ENCODE measurements at regions not wholly inside any gene's neighbourhood (a gene's known extent, or its start where the extent isn't known, plus 50 kb on each side); places are given as distances from the start of the nearest gene placed in this dataset.

DNA sequence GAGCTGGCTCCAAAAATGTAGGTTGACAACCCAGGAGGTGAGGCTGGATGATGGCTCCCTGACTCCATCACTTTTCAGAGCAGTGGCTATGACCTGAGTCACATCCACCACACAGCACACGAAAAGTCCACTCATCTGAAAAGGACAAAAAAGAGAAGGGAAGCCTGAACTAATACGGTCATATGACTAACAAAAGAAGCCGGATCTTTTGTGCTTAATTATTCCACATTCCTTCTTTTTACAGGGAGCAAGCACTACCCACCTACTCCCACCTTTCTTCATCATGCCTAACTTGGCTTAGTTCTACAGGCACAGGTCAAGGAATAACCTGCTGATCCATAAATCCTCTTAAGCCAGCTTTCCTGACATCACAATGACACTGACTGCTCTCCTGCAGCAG lies 601.3 kb upstream of the MIR17HG start:
- peaks cover 27 to 41% of the 10 kb centered on the region in 2 donors for H3K9me3 Mint-ChIP-seq
- ATAC-seq: no peak
- no peak overlapping the region for H3K27ac Mint-ChIP-seq

DNA sequence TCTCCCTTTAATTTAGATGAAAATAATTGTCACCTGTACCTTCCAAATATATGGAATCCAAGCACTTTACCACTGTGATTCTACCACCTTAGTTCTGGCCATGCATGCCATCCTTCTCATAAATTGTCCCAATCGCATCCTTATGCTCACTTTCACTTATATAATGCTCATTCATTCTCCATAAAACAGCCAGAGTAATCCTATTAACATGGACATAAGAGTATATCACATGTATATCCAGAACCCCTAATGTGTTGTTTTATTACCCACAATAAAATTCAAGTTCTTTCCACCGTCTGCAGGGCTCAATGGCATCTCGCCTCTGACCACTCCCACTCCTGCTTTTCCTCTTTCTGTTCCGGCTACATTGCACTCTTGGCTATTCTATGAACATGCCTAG lies 597.5 kb upstream of the MIR17HG start:
- DNase-seq (ENCODE audit: low spot score in 2 of 2) (no peak), ATAC-seq (no peak)
- H3K9me3 Mint-ChIP-seq: peaks cover 12 to 26% of the 10 kb centered on the region in 2 donors
- H3K36me3 Mint-ChIP-seq: no peaks in the 10 kb centered on the region
- no peak overlapping the region for H3K27ac Mint-ChIP-seq

More for the DNA sequence above, 601.3 kb upstream of the MIR17HG start:
- DNase-seq (ENCODE audit: low spot score in 2 of 2): no peak
- no peaks in the 10 kb centered on the region for H3K36me3 Mint-ChIP-seq

DNA sequence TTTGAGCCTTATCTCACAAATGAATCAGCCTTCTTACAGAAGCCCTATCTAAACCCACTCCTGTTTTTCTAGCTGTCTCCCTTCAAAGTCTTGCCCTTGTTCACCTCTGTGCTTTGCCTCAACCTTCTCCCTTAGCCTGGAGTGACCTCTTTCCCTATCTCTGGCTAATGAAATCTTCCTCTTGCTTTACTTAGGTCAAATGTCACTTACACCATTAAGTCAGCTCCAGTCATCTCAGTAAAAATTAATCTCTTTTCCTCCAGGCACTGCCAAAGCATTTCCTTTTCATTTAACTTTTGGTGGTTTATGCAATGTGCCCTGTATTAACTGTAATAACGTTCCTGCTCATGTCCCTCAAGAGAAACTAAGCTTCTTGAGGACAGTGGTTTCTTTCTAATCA lies 596.5 kb upstream of the MIR17HG start:
- Mint-ChIP-seq H3K27ac (no peak overlapping the region), H3K36me3 (no peaks in the 10 kb centered on the region), H3K9me3 (peaks cover 12 to 27% of the 10 kb centered on the region in 2 donors)
- DNase-seq (ENCODE audit: low spot score in 2 of 2) (no peak), ATAC-seq (no peak)

DNA sequence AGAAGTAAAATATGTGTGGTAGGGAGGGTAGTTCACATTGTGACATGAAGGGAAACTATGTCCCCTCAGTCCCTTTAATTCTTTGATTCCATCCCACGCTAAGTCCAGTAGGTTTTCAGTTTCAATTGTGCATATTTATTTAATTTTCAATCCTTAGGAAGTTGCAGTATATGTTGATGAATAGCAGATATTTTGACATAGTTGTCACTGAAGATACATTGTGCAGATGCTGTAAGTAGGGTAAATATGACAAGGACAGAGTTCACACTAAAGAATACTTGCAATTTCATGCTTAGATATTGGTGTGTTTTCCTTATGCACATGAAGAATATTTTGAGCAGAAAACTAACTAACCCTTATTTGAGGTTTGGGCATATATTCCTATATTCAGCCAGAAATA lies 595.4 kb upstream of the MIR17HG start:
- H3K9me3 Mint-ChIP-seq: peaks cover 8 to 27% of the 10 kb centered on the region in 2 donors
- no peak overlapping the region for H3K27ac Mint-ChIP-seq
- DNase-seq (ENCODE audit: low spot score in 2 of 2) (no peak), ATAC-seq (no peak)
- no peaks in the 10 kb centered on the region for H3K36me3 Mint-ChIP-seq

DNA sequence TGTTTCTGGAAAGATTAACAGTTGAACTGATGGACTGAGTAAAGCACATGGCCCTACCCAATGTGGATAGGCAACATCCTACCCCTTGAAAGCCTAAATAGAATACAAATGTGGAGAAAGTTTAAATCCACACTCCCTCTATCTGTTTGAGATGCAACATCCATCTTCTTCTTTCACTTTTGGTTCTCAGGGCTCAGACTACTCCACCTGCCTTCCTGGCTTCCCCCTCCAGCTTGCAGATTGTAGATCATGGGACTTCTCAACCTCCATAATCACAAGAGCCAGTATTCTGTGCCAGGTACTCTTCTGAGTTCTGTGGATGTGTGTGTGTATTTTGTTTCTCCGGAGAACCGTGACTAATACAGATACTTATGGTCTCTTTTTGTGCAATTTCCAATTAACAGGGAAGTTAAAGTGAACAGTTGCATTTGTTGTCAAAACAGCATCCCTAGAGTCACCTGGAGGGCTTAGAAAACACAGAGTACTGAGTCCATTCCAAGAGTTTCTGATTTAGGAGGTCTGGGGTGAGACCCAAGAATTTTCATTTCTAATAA lies 590.3 kb upstream of the MIR17HG start:
- Mint-ChIP-seq H3K36me3 (no peaks in the 10 kb centered on the region), H3K27ac (no peak overlapping the region), H3K9me3 (peaks cover 0 to 5% of the 10 kb centered on the region in 2 donors)
- ATAC-seq: no peak
- DNase-seq (ENCODE audit: low spot score in 2 of 2): no peak

DNA sequence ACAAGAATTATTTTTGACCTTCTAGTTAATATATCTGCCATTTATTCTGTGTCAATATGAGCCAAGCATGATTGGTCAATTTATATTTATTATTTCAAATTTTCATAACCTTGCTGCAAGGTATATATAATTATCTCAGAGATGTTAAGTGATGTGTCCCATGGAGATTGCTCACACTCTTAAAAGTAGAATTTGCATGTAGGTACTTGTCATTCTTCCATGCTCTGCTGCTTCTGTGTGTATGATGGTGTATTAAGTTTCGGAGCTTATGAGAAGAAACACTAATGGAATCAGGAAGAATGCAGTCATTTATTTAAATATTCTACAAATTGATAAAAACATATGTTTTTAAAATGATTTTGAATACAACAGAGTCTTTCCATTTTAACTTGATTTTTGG lies 586.8 kb upstream of the MIR17HG start:
- no peak for ATAC-seq
- DNase-seq (ENCODE audit: low spot score in 2 of 2): no peak
- Mint-ChIP-seq H3K27ac (no peak overlapping the region), H3K36me3 (no peaks in the 10 kb centered on the region), H3K9me3 (peaks cover 0 to 12% of the 10 kb centered on the region in 2 donors)

DNA sequence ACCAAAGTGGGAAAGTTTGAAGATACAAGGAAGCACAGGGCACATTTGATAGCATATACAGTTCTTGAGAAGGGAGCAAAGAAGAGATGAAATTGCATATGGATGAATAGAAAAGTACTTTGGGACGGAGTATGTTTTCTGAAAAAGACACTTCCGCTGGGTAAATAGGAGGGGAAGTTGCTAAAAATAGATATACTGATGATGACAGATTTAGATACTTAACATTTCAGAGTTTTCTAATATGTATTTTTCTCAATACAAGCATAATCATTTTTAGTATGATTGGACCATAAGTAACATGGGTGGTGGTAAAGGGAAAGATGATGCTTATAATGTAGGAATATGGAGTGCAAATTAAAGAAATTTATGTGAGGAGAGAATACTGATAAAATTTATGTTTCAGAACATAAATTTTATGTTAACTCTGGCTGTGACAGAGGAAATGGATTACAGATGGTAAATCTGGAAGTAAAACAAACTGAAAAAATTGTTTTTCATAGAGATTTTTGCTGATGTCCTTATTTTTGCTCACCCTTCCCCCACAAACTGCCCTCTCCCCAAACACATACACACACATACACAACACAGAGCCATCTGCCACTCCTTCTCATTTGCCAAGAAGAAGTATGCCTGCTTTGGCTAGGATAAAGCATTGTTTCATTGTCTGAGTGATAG lies 583.9 kb upstream of the MIR17HG start:
- H3K9me3 Mint-ChIP-seq: peaks cover 0 to 12% of the 10 kb centered on the region in 2 donors
- H3K36me3 Mint-ChIP-seq: no peaks in the 10 kb centered on the region
- H3K27ac Mint-ChIP-seq: no peak overlapping the region
- no peak for ATAC-seq
- DNase-seq (ENCODE audit: low spot score in 2 of 2): no peak

DNA sequence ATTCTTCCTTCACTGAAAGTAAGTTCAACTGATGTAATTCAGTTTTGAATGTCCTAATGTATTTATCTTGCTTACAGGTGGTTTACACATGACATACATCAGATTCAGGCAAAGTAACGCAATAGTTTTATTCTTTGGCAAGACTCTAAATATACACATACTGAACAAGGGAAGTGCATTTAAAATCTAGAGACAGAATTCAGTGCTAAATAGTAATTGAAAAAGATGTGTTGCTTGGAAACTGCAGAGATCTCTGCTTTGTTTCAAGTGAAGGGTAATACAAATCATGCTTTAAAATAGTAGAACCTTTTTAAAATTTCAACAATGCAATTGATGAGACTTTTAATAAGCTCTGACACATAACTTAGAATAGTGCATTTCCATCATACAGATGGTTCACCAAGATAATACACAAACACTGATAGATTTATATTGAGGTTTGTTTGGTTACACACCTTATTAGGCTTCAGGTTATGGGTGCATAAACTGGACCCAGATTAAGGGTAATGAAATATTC lies 581.0 kb upstream of the MIR17HG start:
- DNase-seq (ENCODE audit: low spot score in 2 of 2): no peak
- Mint-ChIP-seq H3K36me3 (no peaks in the 10 kb centered on the region), H3K27ac (no peak overlapping the region), H3K9me3 (peaks cover 5 to 20% of the 10 kb centered on the region in 2 donors)
- ATAC-seq: no peak

DNA sequence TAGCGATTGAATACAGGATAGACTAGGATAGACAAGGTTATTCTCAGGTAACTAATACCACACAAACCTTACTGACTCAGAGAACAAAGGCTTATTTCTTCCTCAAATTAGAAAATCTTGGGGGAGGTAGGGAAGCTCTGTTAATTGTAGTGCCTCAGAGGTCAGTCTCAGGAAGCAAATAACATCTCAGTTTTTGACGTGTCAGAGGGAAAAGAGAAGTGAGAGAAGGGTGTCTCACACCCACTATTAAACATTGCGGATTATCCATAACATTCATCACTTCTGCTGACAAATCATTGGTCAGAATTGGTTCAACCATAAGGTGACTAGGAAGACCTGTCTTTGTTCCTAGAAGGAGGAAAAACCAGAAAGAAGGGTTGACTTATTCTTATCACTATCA lies 579.4 kb upstream of the MIR17HG start:
- Mint-ChIP-seq H3K27ac (no peak overlapping the region), H3K9me3 (peaks cover 5 to 16% of the 10 kb centered on the region in 2 donors), H3K36me3 (no peaks in the 10 kb centered on the region)
- ATAC-seq: no peak
- DNase-seq (ENCODE audit: low spot score in 2 of 2): no peak

DNA sequence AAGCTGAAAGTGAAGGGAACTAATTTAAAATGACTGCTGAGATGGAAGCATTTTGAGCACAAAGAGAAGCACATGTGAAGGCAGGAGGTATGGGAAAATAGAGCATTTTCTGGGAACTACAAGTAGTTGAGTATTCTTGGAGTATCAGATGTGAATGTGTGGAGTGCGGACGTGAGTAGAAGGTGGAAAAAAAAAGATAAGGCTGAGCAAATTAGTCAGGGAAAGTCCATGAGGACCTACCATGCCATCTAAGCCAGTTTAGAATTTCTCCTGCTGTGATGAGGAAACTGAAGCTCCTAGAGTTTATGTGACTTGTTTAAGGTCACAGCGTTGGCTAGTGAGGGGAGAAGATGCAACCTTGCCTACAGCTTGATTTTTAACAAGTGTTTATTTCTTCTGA lies 578.1 kb upstream of the MIR17HG start:
- H3K36me3 Mint-ChIP-seq: no peaks in the 10 kb centered on the region
- H3K9me3 Mint-ChIP-seq: peaks cover 9 to 15% of the 10 kb centered on the region in 2 donors
- no peak for DNase-seq (ENCODE audit: low spot score in 2 of 2)
- no peak for ATAC-seq
- H3K27ac Mint-ChIP-seq: no peak overlapping the region

DNA sequence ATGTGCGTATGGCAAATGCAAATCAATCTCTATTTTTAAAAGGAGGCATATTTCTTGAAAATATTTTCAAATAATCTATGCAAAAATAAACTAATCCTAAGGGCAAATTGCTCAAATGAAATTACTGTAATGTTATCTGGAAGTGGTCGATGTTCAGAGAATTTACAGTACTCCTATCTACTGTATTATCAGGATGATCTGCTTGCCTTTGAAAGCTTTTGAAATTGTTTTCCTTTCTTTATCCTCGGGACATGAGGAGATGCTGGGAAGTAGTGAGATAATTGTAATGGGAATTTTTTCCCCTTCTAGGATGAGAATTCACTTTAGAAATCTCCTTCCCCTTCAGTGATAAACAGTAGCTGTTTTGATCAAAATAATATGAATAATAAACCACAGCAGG lies 577.2 kb upstream of the MIR17HG start:
- H3K27ac Mint-ChIP-seq: no peak overlapping the region
- no peaks in the 10 kb centered on the region for H3K36me3 Mint-ChIP-seq
- DNase-seq (ENCODE audit: low spot score in 2 of 2) (no peak), ATAC-seq (no peak)
- peaks cover 9 to 18% of the 10 kb centered on the region in 2 donors for H3K9me3 Mint-ChIP-seq

DNA sequence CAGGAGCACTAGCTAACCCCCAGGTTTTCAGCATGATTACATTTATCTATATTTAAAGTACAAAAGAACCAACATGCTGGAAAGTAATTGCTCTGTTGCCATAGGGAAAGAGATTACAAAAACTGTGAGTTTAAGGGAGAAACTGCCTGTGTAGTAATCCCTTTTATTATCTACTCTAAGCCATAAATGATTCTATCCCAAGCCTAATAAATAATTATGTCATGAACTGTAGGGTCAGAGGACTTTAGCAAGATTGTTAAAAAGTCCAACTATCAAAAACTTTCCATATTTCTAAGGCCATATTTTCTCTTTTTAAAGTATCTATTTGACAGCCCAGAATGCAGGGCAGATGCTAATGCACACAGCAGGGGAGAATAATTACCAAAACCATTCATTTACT lies 573.8 kb upstream of the MIR17HG start:
- ATAC-seq (no peak), DNase-seq (ENCODE audit: low spot score in 2 of 2) (no peak)
- Mint-ChIP-seq H3K9me3 (peaks cover 9 to 17% of the 10 kb centered on the region in 2 donors), H3K27ac (no peak overlapping the region), H3K36me3 (peaks cover 0 to 4% of the 10 kb centered on the region in 2 donors)

DNA sequence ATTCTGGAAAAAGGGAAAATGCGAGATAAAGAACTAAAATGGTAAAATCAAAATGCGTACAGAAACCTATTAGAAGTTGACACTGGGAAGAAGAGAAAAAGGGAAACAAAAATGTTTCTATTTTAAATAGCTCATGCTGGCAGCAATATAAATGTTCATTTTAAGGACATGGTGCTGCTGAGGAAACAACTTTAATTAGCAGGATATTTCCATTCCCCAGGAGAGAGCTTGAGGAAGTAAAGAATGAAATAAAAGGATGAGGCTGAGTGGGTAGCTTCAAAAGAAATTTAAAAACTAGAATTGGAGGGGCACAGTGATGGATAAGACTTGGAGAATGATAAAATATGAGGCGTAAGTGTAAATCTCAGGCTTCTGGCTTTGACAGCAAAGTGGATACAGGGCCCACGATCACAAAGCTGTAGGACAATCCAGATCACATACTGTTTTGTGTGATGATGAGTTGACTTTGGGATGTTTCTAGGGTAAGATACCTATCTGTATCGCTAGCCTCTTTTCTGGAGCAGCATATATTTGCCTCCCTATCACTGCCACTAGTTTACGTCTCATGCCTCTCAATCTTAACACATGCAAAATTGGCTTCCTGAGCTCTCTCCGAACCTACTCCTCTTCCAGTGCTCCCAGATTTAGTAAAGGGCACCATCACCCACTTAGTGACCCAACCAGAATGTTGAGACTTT lies 571.3 kb upstream of the MIR17HG start:
- Mint-ChIP-seq H3K36me3 (peaks cover 0 to 4% of the 10 kb centered on the region in 2 donors), H3K9me3 (peaks cover 4 to 10% of the 10 kb centered on the region in 2 donors), H3K27ac (no peak overlapping the region)
- DNase-seq (ENCODE audit: low spot score in 2 of 2): no peak
- no peak for ATAC-seq

DNA sequence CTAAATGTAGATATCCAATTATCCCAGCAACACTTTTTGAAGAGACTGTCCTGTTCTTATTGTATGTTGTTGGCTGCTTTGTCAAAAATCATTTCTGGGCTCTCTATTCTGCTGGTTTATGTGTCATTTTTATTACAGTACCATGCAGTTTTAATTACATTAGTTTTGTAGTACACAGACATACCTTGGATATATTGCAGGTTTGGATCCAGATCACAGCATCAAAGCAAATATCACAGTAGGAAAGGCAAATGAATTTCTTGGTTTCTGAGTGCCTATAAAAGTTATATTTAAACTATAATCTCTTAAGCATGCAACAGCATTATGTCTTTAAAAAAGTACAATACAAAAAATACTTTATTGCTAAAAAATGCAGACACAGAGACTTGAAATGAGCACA lies 564.2 kb upstream of the MIR17HG start:
- Mint-ChIP-seq H3K36me3 (no peaks in the 10 kb centered on the region), H3K27ac (no peak overlapping the region), H3K9me3 (no peaks in the 10 kb centered on the region)
- ATAC-seq: no peak
- no peak for DNase-seq (ENCODE audit: low spot score in 2 of 2)

DNA sequence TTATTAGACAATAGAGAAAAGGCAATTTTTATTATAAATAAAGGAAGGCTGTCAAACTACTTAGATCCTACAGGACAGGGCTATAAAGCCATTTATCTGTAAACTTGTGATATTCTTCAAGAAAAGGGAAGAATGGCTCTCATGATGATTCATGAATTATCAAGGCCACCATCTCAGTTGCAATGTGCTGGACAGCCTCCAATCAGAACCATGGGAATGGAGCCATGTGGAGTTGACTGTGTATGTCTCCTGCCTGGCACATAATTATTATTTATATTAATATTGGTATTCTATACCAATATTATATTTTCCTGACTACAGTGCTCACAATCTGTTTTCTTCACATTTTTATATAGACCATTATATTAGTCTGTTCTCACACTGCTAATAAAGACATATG lies 560.5 kb upstream of the MIR17HG start:
- no peak overlapping the region for H3K27ac Mint-ChIP-seq
- DNase-seq (ENCODE audit: low spot score in 2 of 2): no peak
- H3K9me3 Mint-ChIP-seq: no peaks in the 10 kb centered on the region
- H3K36me3 Mint-ChIP-seq: no peaks in the 10 kb centered on the region
- ATAC-seq: no peak

DNA sequence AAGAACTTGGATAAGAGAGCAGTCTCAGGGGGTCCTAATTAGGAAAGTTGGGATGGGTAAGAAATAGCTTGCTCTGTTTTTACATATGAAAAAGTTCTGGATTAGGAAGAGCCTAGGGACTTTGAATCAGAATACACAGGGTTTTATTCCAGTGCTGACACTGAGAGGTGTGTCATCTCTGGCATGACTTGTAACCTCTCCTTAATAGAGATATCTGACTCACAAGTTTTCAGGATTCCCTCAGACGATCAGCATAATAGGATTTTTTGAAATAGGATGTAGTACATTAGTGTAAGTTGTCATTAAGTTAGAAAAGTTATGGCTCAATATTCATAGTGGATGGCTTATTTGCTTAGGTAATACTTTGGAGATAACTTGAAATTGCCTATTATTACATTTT lies 555.2 kb upstream of the MIR17HG start:
- no peaks in the 10 kb centered on the region for H3K36me3 Mint-ChIP-seq
- ATAC-seq (no peak), DNase-seq (ENCODE audit: low spot score in 2 of 2) (no peak)
- H3K27ac Mint-ChIP-seq: no peak overlapping the region
- peaks cover 4 to 6% of the 10 kb centered on the region in 2 donors for H3K9me3 Mint-ChIP-seq

DNA sequence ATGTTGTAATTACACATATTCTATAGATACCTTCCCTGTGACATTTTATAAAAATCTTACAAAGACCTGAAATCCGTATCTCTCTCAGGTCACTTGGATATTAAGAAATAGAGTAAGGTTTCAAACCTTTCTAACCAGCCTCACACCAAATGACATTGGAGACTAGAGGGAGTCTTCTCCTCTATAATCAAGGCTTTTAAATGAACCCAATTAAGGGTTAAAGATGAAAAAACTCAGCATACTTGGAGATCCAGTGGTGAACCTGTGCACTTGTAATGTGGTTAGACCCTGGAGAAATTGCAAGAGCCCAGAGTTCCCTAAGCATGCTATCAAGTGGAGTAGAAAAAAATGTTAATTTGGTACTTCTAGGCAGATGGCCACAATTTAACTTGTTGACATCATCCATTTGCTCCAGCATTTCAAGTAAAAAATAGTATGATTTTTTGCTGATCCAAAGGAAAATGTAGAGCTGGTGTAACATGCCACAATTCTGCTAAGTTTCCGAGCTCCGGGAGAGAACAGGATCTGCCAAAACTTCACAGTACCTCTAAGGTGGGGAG lies 554.1 kb upstream of the MIR17HG start:
- H3K27ac Mint-ChIP-seq: no peak overlapping the region
- H3K9me3 Mint-ChIP-seq: peaks cover 4 to 6% of the 10 kb centered on the region in 2 donors
- DNase-seq (ENCODE audit: low spot score in 2 of 2): no peak
- H3K36me3 Mint-ChIP-seq: no peaks in the 10 kb centered on the region
- no peak for ATAC-seq
